Endodermal cell (in vitro differentiated cells): ENCODE measurements at regions not wholly inside any gene's neighbourhood (a gene's known extent, or its start where the extent isn't known, plus 50 kb on each side); places are given as distances from the start of the nearest gene placed in this dataset.

Source experiments
- DNase-seq: peaks from one replicate; pipeline ENCODE4 v3.0.0-alpha.2; 2017
- H3K27ac ChIP-seq: 2 replicates; pipeline ENCODE4 v1.5.1; 2013; ENCODE audit warnings: mild to moderate bottlenecking, low read depth, low read length, moderate library complexity
- H3K27me3 ChIP-seq: 2 replicates; pipeline ENCODE4 v1.6.1; 2013; ENCODE audit warnings: mild to moderate bottlenecking, low read length, moderate library complexity; ENCODE audit not compliant: insufficient read depth, control insufficient read depth, poor library complexity, severe bottlenecking
- H3K36me3 ChIP-seq: 2 replicates; pipeline ENCODE4 v1.7.0; 2013; ENCODE audit warnings: mild to moderate bottlenecking, low read length, moderate library complexity; ENCODE audit not compliant: control insufficient read depth, insufficient read depth
- H3K4me1 ChIP-seq: one replicate; pipeline ENCODE4 v1.7.0; 2013; ENCODE audit warnings: low read length; ENCODE audit not compliant: control insufficient read depth, insufficient read depth
- H3K4me3 ChIP-seq: 2 replicates; pipeline ENCODE4 v1.5.1; 2013; ENCODE audit warnings: mild to moderate bottlenecking, low read length, moderate library complexity
- H3K9ac ChIP-seq: 2 replicates; pipeline ENCODE4 v1.6.1; 2013; ENCODE audit warnings: mild to moderate bottlenecking, low read length, moderate library complexity; ENCODE audit not compliant: poor library complexity, severe bottlenecking; ENCODE audit errors: extremely low read depth
- H3K9me3 ChIP-seq: 2 replicates; pipeline ENCODE4 v1.6.1; 2013; ENCODE audit warnings: mild to moderate bottlenecking, low read length, moderate library complexity; ENCODE audit not compliant: control insufficient read depth
- H3K27ac Mint-ChIP-seq: 2 replicates; pipeline ENCODE4 v1.8.0; 2020; ENCODE audit warnings: mixed read lengths
- H3K27me3 Mint-ChIP-seq: 2 replicates; pipeline ENCODE4 v1.8.0; 2021; ENCODE audit warnings: mild to moderate bottlenecking, mixed read lengths; ENCODE audit not compliant: insufficient read depth
- H3K36me3 Mint-ChIP-seq: 2 replicates; pipeline ENCODE4 v1.8.0; 2020; ENCODE audit warnings: low read depth, mixed read lengths
- H3K4me1 Mint-ChIP-seq: 2 replicates; pipeline ENCODE4 v1.8.0; 2020; ENCODE audit warnings: mixed read lengths
- H3K4me3 Mint-ChIP-seq: 2 replicates; pipeline ENCODE4 v1.8.0; 2020; ENCODE audit warnings: mild to moderate bottlenecking, moderate library complexity, mixed read lengths
- H3K9me3 Mint-ChIP-seq: 2 replicates; pipeline ENCODE4 v1.8.0; 2020; ENCODE audit warnings: mild to moderate bottlenecking, mixed read lengths
- CTCF ChIP-seq: fragments of 200-600 bp; sonication (generic); conservative IDR thresholded peaks from 2 replicates; pipeline ENCODE4 v1.5.0; 2021; ENCODE audit warnings: antibody characterized with exemption, mild to moderate bottlenecking
- WGBS, 2 experiments: methylation state at CpG; one replicate each; pipeline versions ENCODE4 v1.1.5 to v1.1.7; 2013; ENCODE audit warnings: missing lambda C conversion rate in 2 of 2, mixed read lengths in 1 of 2; ENCODE audit not compliant: insufficient coverage in 1 of 2, insufficient read length in 1 of 2; 5-methylcytosine and 5-hydroxymethylcytosine counted together

- H3K4me3 Mint-ChIP-seq: no peak overlapping the region
- peaks cover 35% of the 10 kb centered on the region for H3K27me3 Mint-ChIP-seq
- Histone ChIP-seq H3K9me3 (no peaks in the 10 kb centered on the region), H3K9ac (no peak overlapping the region), H3K4me3 (no peak overlapping the region), H3K4me1 (no peaks in the 10 kb centered on the region), H3K27me3 (peaks cover 21% of the 10 kb centered on the region), H3K36me3 (no peaks in the 10 kb centered on the region), H3K27ac (no peak overlapping the region)
- H3K36me3 Mint-ChIP-seq: no peaks in the 10 kb centered on the region
- no peak overlapping the region for H3K27ac Mint-ChIP-seq
- no peak for TF ChIP-seq CTCF
- H3K4me1 Mint-ChIP-seq: peaks cover 18% of the 10 kb centered on the region
- no peak for DNase-seq
- 95 to 97% methylated on average over 5 to 8 of the region's 8 CpGs for WGBS, 2 experiments
- no peaks in the 10 kb centered on the region for H3K9me3 Mint-ChIP-seq
Observed at GRCh38 chr1:5453347-5453746, 538.9 kb downstream of the NPHP4 start.

- Mint-ChIP-seq H3K36me3 (no peaks in the 10 kb centered on the region), H3K27ac (no peak overlapping the region), H3K4me3 (no peak overlapping the region), H3K4me1 (peaks cover 18% of the 10 kb centered on the region), H3K27me3 (peaks cover 32% of the 10 kb centered on the region), H3K9me3 (no peaks in the 10 kb centered on the region)
- Histone ChIP-seq H3K27ac (no peak overlapping the region), H3K4me3 (no peak overlapping the region), H3K27me3 (peaks cover 21% of the 10 kb centered on the region), H3K4me1 (no peaks in the 10 kb centered on the region), H3K9ac (no peak overlapping the region), H3K9me3 (no peaks in the 10 kb centered on the region), H3K36me3 (no peaks in the 10 kb centered on the region)
- 86 to 91% methylated on average over 8 to 11 of the region's 11 CpGs for WGBS, 2 experiments
- TF ChIP-seq CTCF: no peak
- no peak for DNase-seq
Observed at GRCh38 chr1:5451671-5452070, 540.6 kb downstream of the NPHP4 start.

- 85 to 87% methylated on average over 6 of the region's 6 CpGs for WGBS, 2 experiments
- Mint-ChIP-seq H3K9me3 (no peaks in the 10 kb centered on the region), H3K27me3 (peaks cover 8% of the 10 kb centered on the region), H3K4me1 (no peaks in the 10 kb centered on the region), H3K4me3 (no peak overlapping the region), H3K36me3 (no peaks in the 10 kb centered on the region), H3K27ac (no peak overlapping the region)
- H3K27ac ChIP-seq: no peak overlapping the region
- H3K4me1 ChIP-seq: no peaks in the 10 kb centered on the region
- H3K9me3 ChIP-seq: no peaks in the 10 kb centered on the region
- peak; percentile 75 for TF ChIP-seq CTCF
- DNase-seq: peak; percentile 87
- no peaks in the 10 kb centered on the region for H3K36me3 ChIP-seq
- H3K27me3 ChIP-seq: no peaks in the 10 kb centered on the region
- no peak overlapping the region for H3K9ac ChIP-seq
- no peak overlapping the region for H3K4me3 ChIP-seq
Observed at GRCh38 chr1:5448486-5448885, 543.7 kb downstream of the NPHP4 start.
